ENCODE measurements at regions not wholly inside any gene's neighbourhood (a gene's known extent, or its start where the extent isn't known, plus 50 kb on each side); places are given as distances from the start of the nearest gene placed in this dataset.

DNA sequence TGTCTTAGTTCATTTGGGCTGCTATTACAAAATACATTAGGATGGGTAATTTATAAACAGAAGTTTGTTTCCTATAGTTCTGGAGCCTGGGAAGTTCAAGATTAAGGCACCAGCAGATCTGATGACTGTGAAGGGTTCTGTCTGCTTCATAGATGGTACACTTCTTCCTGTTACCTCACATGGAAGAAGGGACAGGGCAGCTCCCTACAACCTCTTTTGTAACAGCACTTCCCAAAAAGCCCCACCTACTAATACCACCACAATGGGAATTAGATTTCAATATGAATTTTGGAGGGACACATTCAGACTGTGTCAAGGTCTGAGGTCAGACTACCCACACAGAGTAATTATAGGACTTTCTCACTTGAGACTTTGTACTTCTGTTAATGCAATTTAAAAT, 260.3 kb downstream of the ARHGAP12 start:
- TF ChIP-seq CTCF (conservative IDR thresholded peaks at IDR 0.05; ENCODE audit: low read depth in 2 of 2) (no peak), EZH2 (IDR thresholded peaks at IDR 0.05; ENCODE audit: low read depth, unreplicated experiment) (no peak), ETS1 (IDR thresholded peaks at IDR 0.05) (no peak), POLR2AphosphoS5 (IDR thresholded peaks at IDR 0.05; ENCODE audit: low read depth) (no peak), EZH2phosphoT487 (IDR thresholded peaks at IDR 0.05; ENCODE audit: unreplicated experiment) (no peak)
- TF ChIP-seq, protein P1, sequence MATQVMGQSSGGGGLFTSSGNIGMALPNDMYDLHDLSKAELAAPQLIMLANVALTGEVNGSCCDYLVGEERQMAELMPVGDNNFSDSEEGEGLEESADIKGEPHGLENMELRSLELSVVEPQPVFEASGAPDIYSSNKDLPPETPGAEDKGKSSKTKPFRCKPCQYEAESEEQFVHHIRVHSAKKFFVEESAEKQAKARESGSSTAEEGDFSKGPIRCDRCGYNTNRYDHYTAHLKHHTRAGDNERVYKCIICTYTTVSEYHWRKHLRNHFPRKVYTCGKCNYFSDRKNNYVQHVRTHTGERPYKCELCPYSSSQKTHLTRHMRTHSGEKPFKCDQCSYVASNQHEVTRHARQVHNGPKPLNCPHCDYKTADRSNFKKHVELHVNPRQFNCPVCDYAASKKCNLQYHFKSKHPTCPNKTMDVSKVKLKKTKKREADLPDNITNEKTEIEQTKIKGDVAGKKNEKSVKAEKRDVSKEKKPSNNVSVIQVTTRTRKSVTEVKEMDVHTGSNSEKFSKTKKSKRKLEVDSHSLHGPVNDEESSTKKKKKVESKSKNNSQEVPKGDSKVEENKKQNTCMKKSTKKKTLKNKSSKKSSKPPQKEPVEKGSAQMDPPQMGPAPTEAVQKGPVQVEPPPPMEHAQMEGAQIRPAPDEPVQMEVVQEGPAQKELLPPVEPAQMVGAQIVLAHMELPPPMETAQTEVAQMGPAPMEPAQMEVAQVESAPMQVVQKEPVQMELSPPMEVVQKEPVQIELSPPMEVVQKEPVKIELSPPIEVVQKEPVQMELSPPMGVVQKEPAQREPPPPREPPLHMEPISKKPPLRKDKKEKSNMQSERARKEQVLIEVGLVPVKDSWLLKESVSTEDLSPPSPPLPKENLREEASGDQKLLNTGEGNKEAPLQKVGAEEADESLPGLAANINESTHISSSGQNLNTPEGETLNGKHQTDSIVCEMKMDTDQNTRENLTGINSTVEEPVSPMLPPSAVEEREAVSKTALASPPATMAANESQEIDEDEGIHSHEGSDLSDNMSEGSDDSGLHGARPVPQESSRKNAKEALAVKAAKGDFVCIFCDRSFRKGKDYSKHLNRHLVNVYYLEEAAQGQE (IDR thresholded peaks at IDR 0.05; ENCODE audit: unreplicated experiment), result no peak

All from GM23338 (cell line).